Left renal pelvis (tissue), 4 donors: ENCODE measurements at regions not wholly inside any gene's neighbourhood (a gene's known extent, or its start where the extent isn't known, plus 50 kb on each side); places are given as distances from the start of the nearest gene placed in this dataset.

Experiments used
- DNase-seq, 4 donors: peaks; one replicate each; pipeline ENCODE4 v3.0.0-alpha.2; 2013; ENCODE audit warnings: low read depth in 4 of 4, low spot score in 3 of 4

DNA sequence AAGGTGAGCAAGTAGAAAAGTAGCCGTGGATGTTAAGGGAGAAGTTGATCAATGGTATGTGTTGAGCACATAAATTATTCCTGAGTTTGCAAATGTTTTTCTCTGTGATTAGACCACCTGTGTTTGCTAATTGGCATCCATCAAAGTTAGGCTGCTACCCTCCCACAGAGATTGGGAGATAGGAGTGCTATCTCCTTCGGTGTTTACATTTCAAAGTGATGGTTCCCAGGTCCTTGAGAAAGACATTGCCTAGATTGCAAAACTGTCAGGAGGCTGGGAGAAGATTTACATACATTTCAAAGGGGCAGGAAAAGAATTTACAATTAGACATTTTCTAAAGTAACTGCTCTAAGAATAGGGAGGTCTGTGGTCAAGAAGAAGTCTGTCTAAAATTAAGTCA is 54.3 kb upstream of the CNTNAP4 start:
- DNase-seq = no peak

DNA sequence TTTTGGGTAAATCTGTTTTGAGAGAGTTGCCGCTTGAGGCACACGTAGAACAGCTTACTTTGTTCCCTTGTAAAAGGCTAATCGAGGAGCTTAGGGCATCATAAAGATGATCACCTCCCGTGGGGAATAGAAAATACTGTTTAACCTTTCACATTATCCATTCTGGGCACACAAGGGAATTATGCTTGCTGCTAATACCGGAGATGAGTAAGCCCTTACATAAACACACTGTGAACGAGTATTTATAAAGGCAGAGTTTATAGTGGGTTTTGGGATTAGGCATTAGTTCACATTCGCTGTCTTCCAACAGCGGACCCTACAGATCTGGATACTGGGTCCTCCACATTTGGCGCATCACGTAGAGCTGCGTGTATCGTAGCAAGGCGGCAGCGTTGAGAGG is 51.2 kb upstream of the CNTNAP4 start:
- no peak for DNase-seq

DNA sequence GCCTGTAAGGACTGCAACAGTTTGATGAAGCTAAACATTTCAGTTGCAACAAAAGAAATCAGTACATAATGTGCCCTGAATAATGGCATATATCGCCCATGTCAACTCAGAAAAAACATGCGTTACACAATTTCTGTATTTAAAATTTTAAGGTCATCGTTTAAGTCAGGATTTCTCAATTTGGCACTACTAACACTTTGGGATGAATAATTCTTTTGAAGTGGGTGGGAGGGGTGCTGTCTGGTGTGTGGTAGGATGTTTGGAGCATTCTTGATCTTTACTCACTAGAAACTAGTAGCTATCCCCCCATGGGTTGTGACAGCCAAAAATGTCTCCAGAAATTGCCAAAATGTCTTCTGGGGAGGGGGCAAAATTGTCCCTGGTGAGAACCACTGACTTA is 50.7 kb upstream of the CNTNAP4 start:
- DNase-seq = no peak
